Type B pancreatic cell (in vitro differentiated cells): ENCODE measurements at regions not wholly inside any gene's neighbourhood (a gene's known extent, or its start where the extent isn't known, plus 50 kb on each side); places are given as distances from the start of the nearest gene placed in this dataset.
"Not testable (repeated sequence)": the region's sequence is repeated elsewhere in the genome, so short reads cannot be mapped to it uniquely, and the experiment has no call there.

Experiments used
- DNase-seq: peaks from one replicate; pipeline ENCODE4 v3.0.0; 2021; ENCODE audit warnings: mixed read lengths; ENCODE audit not compliant: unreplicated experiment; ENCODE audit errors: extremely low spot score
- H3K27ac Mint-ChIP-seq: 2 replicates; pipeline ENCODE4 v1.8.0; 2021; ENCODE audit warnings: mild to moderate bottlenecking, mixed read lengths
- H3K27me3 Mint-ChIP-seq: 2 replicates; pipeline ENCODE4 v1.8.0; 2021; ENCODE audit warnings: mixed read lengths
- H3K36me3 Mint-ChIP-seq: 2 replicates; pipeline ENCODE4 v1.8.0; 2021; ENCODE audit warnings: mixed read lengths
- H3K4me1 Mint-ChIP-seq: one replicate; pipeline ENCODE4 v1.8.0; 2021; ENCODE audit warnings: mixed read lengths; ENCODE audit not compliant: unreplicated experiment
- H3K4me3 Mint-ChIP-seq: 2 replicates; pipeline ENCODE4 v1.8.0; 2021; ENCODE audit warnings: mild to moderate bottlenecking, mixed read lengths
- H3K9me3 Mint-ChIP-seq: 2 replicates; pipeline ENCODE4 v1.8.0; 2021; ENCODE audit warnings: mixed read lengths
- TF ChIP-seq, protein P1 (sequence below): fragments of 200-600 bp; sonication (generic); conservative IDR thresholded peaks from 2 replicates; pipeline ENCODE4 v1.5.0; 2021; ENCODE audit warnings: antibody characterized with exemption, mild to moderate bottlenecking

DNA sequence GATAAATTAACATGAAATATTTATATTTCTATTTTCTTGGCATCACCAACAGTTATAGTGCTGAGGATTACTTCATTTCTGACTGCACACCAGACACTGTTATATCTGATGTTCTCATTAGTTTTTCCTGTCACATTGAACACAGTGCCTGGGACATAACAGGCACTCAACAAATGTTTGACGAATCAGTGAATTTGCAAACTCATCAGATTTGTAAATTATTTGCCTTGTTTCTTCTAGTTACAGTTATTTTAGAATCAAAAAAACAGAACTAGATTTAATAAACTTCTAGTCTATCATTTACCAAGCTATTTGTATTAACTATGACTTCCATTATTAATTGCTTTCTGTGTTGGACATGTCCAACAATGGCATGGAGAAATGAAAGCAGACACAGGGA lies 483.3 kb downstream of the KLHL13 start:
- Mint-ChIP-seq H3K36me3 (no peaks in the 10 kb centered on the region), H3K27ac (no peak overlapping the region), H3K27me3 (no peaks in the 10 kb centered on the region), H3K4me3 (no peak overlapping the region), H3K4me1 (no peaks in the 10 kb centered on the region), H3K9me3 (no peaks in the 10 kb centered on the region)
- no peak for DNase-seq
- TF ChIP-seq, protein P1, sequence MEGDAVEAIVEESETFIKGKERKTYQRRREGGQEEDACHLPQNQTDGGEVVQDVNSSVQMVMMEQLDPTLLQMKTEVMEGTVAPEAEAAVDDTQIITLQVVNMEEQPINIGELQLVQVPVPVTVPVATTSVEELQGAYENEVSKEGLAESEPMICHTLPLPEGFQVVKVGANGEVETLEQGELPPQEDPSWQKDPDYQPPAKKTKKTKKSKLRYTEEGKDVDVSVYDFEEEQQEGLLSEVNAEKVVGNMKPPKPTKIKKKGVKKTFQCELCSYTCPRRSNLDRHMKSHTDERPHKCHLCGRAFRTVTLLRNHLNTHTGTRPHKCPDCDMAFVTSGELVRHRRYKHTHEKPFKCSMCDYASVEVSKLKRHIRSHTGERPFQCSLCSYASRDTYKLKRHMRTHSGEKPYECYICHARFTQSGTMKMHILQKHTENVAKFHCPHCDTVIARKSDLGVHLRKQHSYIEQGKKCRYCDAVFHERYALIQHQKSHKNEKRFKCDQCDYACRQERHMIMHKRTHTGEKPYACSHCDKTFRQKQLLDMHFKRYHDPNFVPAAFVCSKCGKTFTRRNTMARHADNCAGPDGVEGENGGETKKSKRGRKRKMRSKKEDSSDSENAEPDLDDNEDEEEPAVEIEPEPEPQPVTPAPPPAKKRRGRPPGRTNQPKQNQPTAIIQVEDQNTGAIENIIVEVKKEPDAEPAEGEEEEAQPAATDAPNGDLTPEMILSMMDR = no peak

DNA sequence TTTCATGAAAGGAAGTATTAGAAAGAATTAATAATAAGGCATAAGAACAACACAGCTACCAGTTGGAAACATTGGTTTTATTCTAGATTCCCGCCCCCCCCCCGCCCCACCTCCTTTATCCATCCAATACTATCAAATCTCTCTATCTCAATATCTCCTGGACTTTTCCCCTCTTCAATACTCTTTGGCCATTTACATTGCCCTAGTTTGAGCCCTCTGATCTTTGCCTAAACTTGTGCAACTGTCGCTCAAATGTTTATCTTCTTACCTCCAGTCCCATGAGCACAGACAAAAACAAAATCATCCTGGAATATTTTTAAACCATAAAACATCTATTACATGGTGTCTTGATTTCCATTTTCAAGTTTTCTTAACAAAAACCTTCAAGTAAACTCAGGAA lies 488.2 kb downstream of the KLHL13 start:
- TF ChIP-seq, protein P1 = no peak
- H3K4me1 Mint-ChIP-seq = no peaks in the 10 kb centered on the region
- H3K27ac Mint-ChIP-seq = no peak overlapping the region
- H3K36me3 Mint-ChIP-seq = no peaks in the 10 kb centered on the region
- no peaks in the 10 kb centered on the region for H3K9me3 Mint-ChIP-seq
- no peaks in the 10 kb centered on the region for H3K27me3 Mint-ChIP-seq
- no peak overlapping the region for H3K4me3 Mint-ChIP-seq
- no peak for DNase-seq

DNA sequence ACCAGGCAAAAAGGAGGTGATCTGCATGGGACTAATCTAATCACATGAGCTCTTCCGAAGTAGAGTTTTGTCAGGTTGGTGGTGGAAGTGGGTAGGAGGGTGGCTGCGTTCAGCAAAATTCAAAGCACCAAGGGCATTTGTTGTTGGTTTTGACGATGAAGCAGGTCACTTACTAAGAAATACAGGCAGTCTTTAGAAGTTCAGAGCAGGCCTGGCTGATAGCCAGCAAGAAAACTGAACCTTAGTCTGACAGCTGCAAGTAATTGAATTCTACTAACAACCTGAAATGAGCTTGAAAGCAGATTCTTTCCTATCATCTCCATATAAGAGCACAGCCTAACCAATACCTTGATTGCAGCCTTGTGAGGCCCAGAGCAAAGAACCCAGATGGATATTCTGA lies 505.8 kb downstream of the KLHL13 start:
- H3K27ac Mint-ChIP-seq = no peak overlapping the region
- no peaks in the 10 kb centered on the region for H3K27me3 Mint-ChIP-seq
- no peak overlapping the region for H3K4me3 Mint-ChIP-seq
- no peak for DNase-seq
- no peaks in the 10 kb centered on the region for H3K4me1 Mint-ChIP-seq
- peaks cover 4% of the 10 kb centered on the region for H3K9me3 Mint-ChIP-seq
- no peaks in the 10 kb centered on the region for H3K36me3 Mint-ChIP-seq
- TF ChIP-seq, protein P1 = no peak

DNA sequence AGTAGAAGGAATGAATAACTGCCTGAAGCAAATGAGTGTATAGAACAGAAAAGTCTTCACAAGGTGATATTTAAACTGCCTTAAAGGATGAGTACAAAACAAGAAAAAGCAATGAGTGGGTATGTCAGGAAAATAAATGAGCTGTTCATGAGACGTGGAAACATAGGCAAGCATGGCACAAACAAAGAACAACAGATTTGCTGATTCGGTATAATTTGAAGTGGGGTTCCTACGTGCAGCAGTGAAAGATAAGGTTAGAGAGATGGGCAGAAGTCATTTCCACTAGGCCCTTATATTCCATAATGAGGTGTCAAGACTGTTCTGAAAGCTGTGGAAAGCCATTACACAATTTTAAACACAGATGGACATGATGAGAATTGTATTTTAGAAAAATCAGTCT lies 506.6 kb downstream of the KLHL13 start:
- H3K27me3 Mint-ChIP-seq = no peaks in the 10 kb centered on the region
- TF ChIP-seq, protein P1 = no peak
- H3K36me3 Mint-ChIP-seq = no peaks in the 10 kb centered on the region

DNA sequence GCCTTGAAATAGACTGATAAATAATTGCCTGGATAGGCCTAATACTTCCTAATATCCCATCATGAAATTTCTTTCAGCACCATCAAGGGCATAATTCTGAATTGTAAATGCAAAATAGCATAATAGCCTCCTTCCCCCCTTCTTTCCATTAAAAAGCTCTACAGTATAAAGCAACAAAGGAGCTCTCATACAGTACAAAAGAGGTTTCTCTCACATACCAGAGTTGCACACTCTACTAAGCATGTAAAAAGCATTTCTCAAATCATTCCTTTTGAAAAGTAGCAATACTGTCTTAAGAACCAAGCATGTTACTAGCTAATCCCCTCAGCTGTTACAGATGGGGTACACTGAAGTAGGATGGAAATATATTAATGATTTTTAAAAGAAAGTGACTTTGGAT lies 509.0 kb downstream of the KLHL13 start:
- H3K27me3 Mint-ChIP-seq = no peaks in the 10 kb centered on the region
- peaks cover 4% of the 10 kb centered on the region for H3K9me3 Mint-ChIP-seq
- H3K4me3 Mint-ChIP-seq = no peak overlapping the region
- no peaks in the 10 kb centered on the region for H3K4me1 Mint-ChIP-seq
- no peaks in the 10 kb centered on the region for H3K36me3 Mint-ChIP-seq
- H3K27ac Mint-ChIP-seq = no peak overlapping the region
- no peak for DNase-seq
- TF ChIP-seq, protein P1 = no peak

More for the DNA sequence above, 506.6 kb downstream of the KLHL13 start:
- no peak for DNase-seq
- Mint-ChIP-seq H3K27ac (no peak overlapping the region), H3K4me1 (no peaks in the 10 kb centered on the region), H3K9me3 (peaks cover 4% of the 10 kb centered on the region), H3K4me3 (no peak overlapping the region)

DNA sequence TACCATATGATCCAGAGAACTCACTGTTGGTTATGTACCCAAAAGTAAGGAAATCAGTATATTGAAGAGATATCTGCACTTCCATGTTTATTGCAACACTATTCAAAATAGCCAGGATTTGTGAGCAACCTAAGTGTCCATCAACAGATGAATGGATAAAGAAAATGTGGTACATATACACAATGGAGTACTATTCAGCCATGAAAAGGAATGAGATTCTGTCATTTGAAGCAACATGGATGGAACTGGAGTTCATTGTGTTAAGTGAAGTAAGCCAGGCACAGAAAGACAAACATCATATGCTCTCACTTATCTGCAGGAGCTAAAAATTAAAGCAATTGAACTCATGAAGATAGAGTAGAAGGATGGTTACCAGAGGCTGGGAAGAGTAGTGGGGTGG lies 510.5 kb downstream of the KLHL13 start:
- H3K27me3 Mint-ChIP-seq, H3K27ac Mint-ChIP-seq, H3K9me3 Mint-ChIP-seq, H3K4me1 Mint-ChIP-seq, DNase-seq, H3K36me3 Mint-ChIP-seq, H3K4me3 Mint-ChIP-seq: not testable (repeated sequence)
